ENCODE measurements at regions not wholly inside any gene's neighbourhood (a gene's known extent, or its start where the extent isn't known, plus 50 kb on each side); places are given as distances from the start of the nearest gene placed in this dataset.

DNA sequence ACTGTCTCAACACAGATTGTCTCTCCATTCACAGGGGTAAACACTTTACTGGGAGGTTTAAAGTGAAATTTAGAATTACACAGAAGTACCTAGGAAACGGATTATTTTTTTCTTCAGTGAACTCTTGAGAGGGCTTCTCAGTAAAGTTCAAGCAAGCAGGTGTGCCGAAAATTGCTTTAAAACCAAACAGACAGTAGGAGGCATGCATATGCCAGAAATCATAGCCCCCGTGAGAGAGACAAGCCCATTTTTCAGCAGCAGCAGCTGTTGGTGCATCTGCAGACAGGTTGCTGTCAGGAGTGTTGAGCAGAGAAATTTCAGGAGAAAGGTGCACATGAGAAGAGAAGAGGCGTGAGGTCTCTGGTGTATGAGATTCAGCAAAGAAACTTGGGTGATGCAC lies 2115.5 kb upstream of the CELF4 start:
- Histone ChIP-seq H3K9ac (replicated peaks; ENCODE audit: extremely low read depth, insufficient read depth, low read length) (no peak overlapping the region), H3K9me1 (replicated peaks; ENCODE audit: control insufficient read depth, extremely low read depth, insufficient read depth, low read length) (no peaks in the 10 kb centered on the region), H4K20me1 (replicated peaks; ENCODE audit: control insufficient read depth, extremely low read depth, insufficient read depth, low read length) (no peaks in the 10 kb centered on the region), H3K36me3 (ENCODE audit: control insufficient read depth in 2 of 2, extremely low read depth in 1 of 2, insufficient read depth in 2 of 2, low read length in 2 of 2) (no peaks in the 10 kb centered on the region), H3K4me2 (ENCODE audit: insufficient read depth, low read length) (no peak overlapping the region), H3K9me3 (replicated peaks; ENCODE audit: control insufficient read depth, insufficient read depth, low read length) (no peaks in the 10 kb centered on the region), H3K79me2 (ENCODE audit: control insufficient read depth, insufficient read depth, low read length) (no peaks in the 10 kb centered on the region), H3K4me1 (ENCODE audit: control insufficient read depth, extremely low read depth, insufficient read depth, low read length) (peaks cover 5% of the 10 kb centered on the region), H3K27ac (ENCODE audit: insufficient read depth, low read depth, low read length) (no peak overlapping the region), H3K4me3 (replicated peaks in 1 of 3; ENCODE audit: insufficient read depth in 1 of 3, low read depth in 1 of 3, low read length in 3 of 3) (no peak overlapping the region), H3K27me3 (ENCODE audit: control insufficient read depth in 2 of 2, insufficient read depth in 2 of 2, low read length in 2 of 2) (no peaks in the 10 kb centered on the region), H2AFZ (ENCODE audit: low read depth, low read length) (no peak overlapping the region)
- TF ChIP-seq, protein P1, sequence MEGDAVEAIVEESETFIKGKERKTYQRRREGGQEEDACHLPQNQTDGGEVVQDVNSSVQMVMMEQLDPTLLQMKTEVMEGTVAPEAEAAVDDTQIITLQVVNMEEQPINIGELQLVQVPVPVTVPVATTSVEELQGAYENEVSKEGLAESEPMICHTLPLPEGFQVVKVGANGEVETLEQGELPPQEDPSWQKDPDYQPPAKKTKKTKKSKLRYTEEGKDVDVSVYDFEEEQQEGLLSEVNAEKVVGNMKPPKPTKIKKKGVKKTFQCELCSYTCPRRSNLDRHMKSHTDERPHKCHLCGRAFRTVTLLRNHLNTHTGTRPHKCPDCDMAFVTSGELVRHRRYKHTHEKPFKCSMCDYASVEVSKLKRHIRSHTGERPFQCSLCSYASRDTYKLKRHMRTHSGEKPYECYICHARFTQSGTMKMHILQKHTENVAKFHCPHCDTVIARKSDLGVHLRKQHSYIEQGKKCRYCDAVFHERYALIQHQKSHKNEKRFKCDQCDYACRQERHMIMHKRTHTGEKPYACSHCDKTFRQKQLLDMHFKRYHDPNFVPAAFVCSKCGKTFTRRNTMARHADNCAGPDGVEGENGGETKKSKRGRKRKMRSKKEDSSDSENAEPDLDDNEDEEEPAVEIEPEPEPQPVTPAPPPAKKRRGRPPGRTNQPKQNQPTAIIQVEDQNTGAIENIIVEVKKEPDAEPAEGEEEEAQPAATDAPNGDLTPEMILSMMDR (IDR thresholded peaks at IDR 0.05; ENCODE audit: extremely low read depth in 1 of 2, insufficient read depth in 1 of 2, low read depth in 1 of 2, low read length in 2 of 2) = no peak
- TF ChIP-seq JUN (IDR thresholded peaks at IDR 0.05; ENCODE audit: borderline replicate concordance, insufficient read depth, insufficient read length, low read depth) (no peak), EZH2 (IDR thresholded peaks at IDR 0.05; ENCODE audit: borderline replicate concordance, low read depth, low read length, severe bottlenecking) (no peak), GATA2 (IDR thresholded peaks at IDR 0.05; ENCODE audit: insufficient read depth, insufficient read length, low read depth, low read length) (no peak), POLR2AphosphoS5 (IDR thresholded peaks at IDR 0.05; ENCODE audit: insufficient read depth, low read depth, low read length) (no peak), MYC (IDR thresholded peaks at IDR 0.05; ENCODE audit: low read depth, low read length) (no peak), POLR2A (IDR thresholded peaks at IDR 0.05; ENCODE audit: low read depth, low read length) (no peak)
- TF ChIP-seq, protein P2, sequence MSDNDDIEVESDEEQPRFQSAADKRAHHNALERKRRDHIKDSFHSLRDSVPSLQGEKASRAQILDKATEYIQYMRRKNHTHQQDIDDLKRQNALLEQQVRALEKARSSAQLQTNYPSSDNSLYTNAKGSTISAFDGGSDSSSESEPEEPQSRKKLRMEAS (IDR thresholded peaks at IDR 0.05; ENCODE audit: insufficient read depth, insufficient read length) = no peak
- DNase-seq (ENCODE audit: low read depth, low spot score) (no peak), FAIRE-seq (no peak)
- intact Hi-C loops (cut with micrococcal nuclease) (no loop called here), dilution Hi-C loops (cut with MboI; ENCODE audit: extremely low pct_ligation_motif_present, low sequenced_read_pairs) (no loop called here)
- no TSS peak for BruUV-seq (replicated peaks)
- POLR2A ChIA-PET = no interaction called here
- CTCF ChIA-PET = no interaction called here

Data from endothelial cell of umbilical vein (primary cell).